ENCODE measurements at regions not wholly inside any gene's neighbourhood (a gene's known extent, or its start where the extent isn't known, plus 50 kb on each side); places are given as distances from the start of the nearest gene placed in this dataset.

- no peak overlapping the region for H3K4me2 ChIP-seq (ENCODE audit: low read length)
- no peak overlapping the region for H2AFZ ChIP-seq (ENCODE audit: low read depth, low read length)
Observed at GRCh38 chr3:83843716-83844115, 1115.1 kb upstream of the CADM2 start.

GRCh38 chr3:83849106-83849730, 1109.6 kb upstream of the CADM2 start:
- Histone ChIP-seq H3K9me2 (ENCODE audit: insufficient read depth, low read length) (no peaks in the 10 kb centered on the region), H3K9me3 (ENCODE audit: low read length) (no peaks in the 10 kb centered on the region), H3K4me2 (ENCODE audit: low read length) (no peak overlapping the region), H3K36me3 (ENCODE audit: insufficient read depth, low read length) (no peaks in the 10 kb centered on the region), H3K79me2 (replicated peaks; ENCODE audit: insufficient read depth, low read length) (no peaks in the 10 kb centered on the region), H3K9ac (ENCODE audit: low read length) (no peak overlapping the region), H3K4me3 (ENCODE audit: low read length) (no peak overlapping the region), H3K27ac (ENCODE audit: low read length) (no peak overlapping the region), H4K20me1 (ENCODE audit: insufficient read depth) (no peaks in the 10 kb centered on the region), H3K27me3 (ENCODE audit: insufficient read depth, low read depth, low read length) (no peaks in the 10 kb centered on the region), H3F3A (ENCODE audit: insufficient read depth, low read length, poor library complexity, severe bottlenecking) (no peaks in the 10 kb centered on the region), H2AFZ (ENCODE audit: low read depth, low read length) (no peak overlapping the region)
- TF ChIP-seq TAF1 (IDR thresholded peaks at IDR 0.05; ENCODE audit: low read depth) = no peak
- no peak for TF ChIP-seq EP300 (conservative IDR thresholded peaks at IDR 0.05; ENCODE audit: poor library complexity, severe bottlenecking)
- no peak for TF ChIP-seq CTCF (IDR thresholded peaks at IDR 0.05; ENCODE audit: poor library complexity, severe bottlenecking)
- no peak for TF ChIP-seq REST (IDR thresholded peaks at IDR 0.05; ENCODE audit: borderline replicate concordance)
- no peak for TF ChIP-seq SMC3 (conservative IDR thresholded peaks at IDR 0.05; ENCODE audit: poor library complexity)

More at GRCh38 chr3:83843716-83844115, 1115.1 kb upstream of the CADM2 start:
- Histone ChIP-seq H3F3A (ENCODE audit: insufficient read depth, low read length, poor library complexity, severe bottlenecking) (no peaks in the 10 kb centered on the region), H3K9ac (ENCODE audit: low read length) (no peak overlapping the region), H3K27me3 (ENCODE audit: insufficient read depth, low read depth, low read length) (no peaks in the 10 kb centered on the region), H4K20me1 (ENCODE audit: insufficient read depth) (no peaks in the 10 kb centered on the region), H3K36me3 (ENCODE audit: insufficient read depth, low read length) (no peaks in the 10 kb centered on the region), H3K9me2 (ENCODE audit: insufficient read depth, low read length) (no peaks in the 10 kb centered on the region), H3K9me3 (ENCODE audit: low read length) (peaks cover 1% of the 10 kb centered on the region), H3K4me3 (ENCODE audit: low read length) (no peak overlapping the region), H3K27ac (ENCODE audit: low read length) (no peak overlapping the region), H3K79me2 (replicated peaks; ENCODE audit: insufficient read depth, low read length) (no peaks in the 10 kb centered on the region)
- TF ChIP-seq CTCF (IDR thresholded peaks at IDR 0.05; ENCODE audit: poor library complexity, severe bottlenecking) = no peak
- no peak for TF ChIP-seq POLR2AphosphoS5 (IDR thresholded peaks at IDR 0.05)
- no peak for TF ChIP-seq SMC3 (conservative IDR thresholded peaks at IDR 0.05; ENCODE audit: poor library complexity)
- no peak for TF ChIP-seq REST (IDR thresholded peaks at IDR 0.05; ENCODE audit: borderline replicate concordance)
- no peak for TF ChIP-seq EZH2 (IDR thresholded peaks at IDR 0.05; ENCODE audit: borderline replicate concordance, insufficient read depth, low read length, poor library complexity, severe bottlenecking)
- TF ChIP-seq RAD21 (conservative IDR thresholded peaks at IDR 0.05) = no peak
- TF ChIP-seq EP300 (conservative IDR thresholded peaks at IDR 0.05; ENCODE audit: poor library complexity, severe bottlenecking) = no peak
- TF ChIP-seq TAF1 (IDR thresholded peaks at IDR 0.05; ENCODE audit: low read depth) = no peak
- no peak for TF ChIP-seq MXI1 (conservative IDR thresholded peaks at IDR 0.05; ENCODE audit: poor library complexity, severe bottlenecking)
